Ishikawa (cell line): ENCODE measurements at regions not wholly inside any gene's neighbourhood (a gene's known extent, or its start where the extent isn't known, plus 50 kb on each side); places are given as distances from the start of the nearest gene placed in this dataset.

ENCODE experiments used
- CEBPB ChIP-seq: IDR thresholded peaks from 2 replicates; pipeline ENCODE4 v1.6.1; 2012
- CREB1 ChIP-seq: IDR thresholded peaks from 2 replicates; pipeline ENCODE4 v1.6.1; 2012; ENCODE audit warnings: low read depth
- EGR1 ChIP-seq: IDR thresholded peaks from 2 replicates; pipeline ENCODE4 v1.6.1; 2012
- EP300 ChIP-seq: IDR thresholded peaks from 2 replicates; pipeline ENCODE4 v1.6.1; 2012; ENCODE audit warnings: borderline replicate concordance
- FOXM1 ChIP-seq: IDR thresholded peaks from 2 replicates; pipeline ENCODE4 v1.6.1; 2012; ENCODE audit warnings: low read depth, borderline replicate concordance
- MAX ChIP-seq: IDR thresholded peaks from 2 replicates; pipeline ENCODE4 v1.6.1; 2012
- NFIC ChIP-seq: IDR thresholded peaks from 2 replicates; pipeline ENCODE4 v1.6.1; 2012
- RAD21 ChIP-seq: IDR thresholded peaks from 2 replicates; pipeline ENCODE4 v1.6.1; 2012; ENCODE audit warnings: low read depth
- TAF1 ChIP-seq: IDR thresholded peaks from 2 replicates; pipeline ENCODE4 v1.6.1; 2012; ENCODE audit warnings: low read depth, mild to moderate bottlenecking
- TCF12 ChIP-seq: IDR thresholded peaks from 2 replicates; pipeline ENCODE4 v1.6.1; 2012; ENCODE audit warnings: low read depth
- TEAD4 ChIP-seq: IDR thresholded peaks from 2 replicates; pipeline ENCODE4 v1.6.1; 2012
- YY1 ChIP-seq: IDR thresholded peaks from 2 replicates; pipeline ENCODE4 v1.6.1; 2012; ENCODE audit warnings: low read depth
- ZBTB7A ChIP-seq: IDR thresholded peaks from 2 replicates; pipeline ENCODE4 v1.6.1; 2012; ENCODE audit warnings: low read depth
- TF ChIP-seq, protein P1 (sequence below): IDR thresholded peaks from 2 replicates; pipeline ENCODE4 v1.6.1; 2012; ENCODE audit warnings: low read depth, mild to moderate bottlenecking
- TF ChIP-seq, protein P2 (sequence below): IDR thresholded peaks from 2 replicates; pipeline ENCODE4 v1.6.1; 2012

DNA sequence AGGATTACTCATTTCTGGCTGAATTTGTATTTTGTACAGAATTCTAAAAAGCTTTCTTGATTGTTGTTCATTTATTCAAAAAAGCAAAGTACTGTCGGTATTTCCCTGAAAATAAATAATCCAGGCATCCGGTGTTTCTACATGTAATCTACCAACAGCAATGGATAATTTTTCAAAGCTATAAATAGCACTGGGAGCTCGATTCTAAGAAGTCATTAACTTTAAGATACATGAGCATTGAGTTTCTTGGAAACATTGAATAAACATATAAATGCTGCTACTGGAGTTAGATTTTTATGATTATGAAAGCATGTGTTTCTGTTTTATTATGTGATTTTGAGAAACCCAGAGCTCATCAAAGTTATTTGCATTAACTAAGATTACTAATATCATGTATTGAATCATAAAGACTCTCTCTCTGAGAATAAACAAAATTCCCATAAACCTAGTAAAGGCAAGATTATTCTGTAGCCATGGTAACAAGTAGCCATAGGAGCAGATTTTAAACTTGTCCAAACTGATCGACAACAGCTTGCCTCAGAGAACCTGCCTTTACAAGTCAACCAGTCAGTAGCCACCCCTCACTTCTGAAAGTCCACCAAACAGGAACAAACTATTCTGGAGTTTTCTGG lies 197.0 kb downstream of the DRD1 start:
- TF ChIP-seq MAX: no peak
- TF ChIP-seq EP300: no peak
- TF ChIP-seq TEAD4: no peak
- TF ChIP-seq TCF12: no peak
- no peak for TF ChIP-seq CEBPB
- TF ChIP-seq NFIC: no peak
- TF ChIP-seq FOXM1: no peak

DNA sequence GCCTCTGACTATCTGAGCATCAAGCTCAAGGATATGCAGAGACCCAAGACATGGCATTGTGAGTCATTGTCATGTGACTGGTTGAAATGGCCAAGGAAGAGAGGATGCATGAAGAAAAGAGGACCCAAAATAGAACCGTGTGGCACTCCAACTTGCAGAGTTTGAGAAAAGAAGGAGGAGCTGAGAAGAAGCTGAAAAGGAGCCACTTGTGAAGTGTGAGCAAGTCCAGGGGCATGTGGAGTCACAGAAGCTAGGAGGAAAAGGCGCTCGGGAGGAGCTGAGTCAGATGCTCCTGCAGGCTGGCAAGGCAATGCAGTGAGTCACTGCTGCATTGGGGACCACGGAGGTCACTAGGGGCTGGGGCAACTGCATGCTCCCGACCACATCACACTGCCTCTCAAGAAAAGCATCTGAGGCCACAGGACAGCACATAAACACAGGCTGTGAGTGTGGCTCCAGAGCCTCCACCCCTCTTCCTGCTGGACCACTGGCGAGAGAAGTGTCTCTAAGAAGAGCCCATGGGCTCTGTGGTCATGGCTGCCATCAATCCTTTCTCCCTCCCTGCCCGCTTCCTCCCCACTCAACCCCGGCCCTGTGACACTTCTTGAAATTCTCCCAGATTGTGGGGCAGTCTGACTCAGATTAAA lies 197.6 kb downstream of the DRD1 start:
- TF ChIP-seq CEBPB: no peak
- no peak for TF ChIP-seq CREB1
- no peak for TF ChIP-seq EP300
- no peak for TF ChIP-seq EGR1
- no peak for TF ChIP-seq MAX
- no peak for TF ChIP-seq TAF1
- TF ChIP-seq, protein P1, sequence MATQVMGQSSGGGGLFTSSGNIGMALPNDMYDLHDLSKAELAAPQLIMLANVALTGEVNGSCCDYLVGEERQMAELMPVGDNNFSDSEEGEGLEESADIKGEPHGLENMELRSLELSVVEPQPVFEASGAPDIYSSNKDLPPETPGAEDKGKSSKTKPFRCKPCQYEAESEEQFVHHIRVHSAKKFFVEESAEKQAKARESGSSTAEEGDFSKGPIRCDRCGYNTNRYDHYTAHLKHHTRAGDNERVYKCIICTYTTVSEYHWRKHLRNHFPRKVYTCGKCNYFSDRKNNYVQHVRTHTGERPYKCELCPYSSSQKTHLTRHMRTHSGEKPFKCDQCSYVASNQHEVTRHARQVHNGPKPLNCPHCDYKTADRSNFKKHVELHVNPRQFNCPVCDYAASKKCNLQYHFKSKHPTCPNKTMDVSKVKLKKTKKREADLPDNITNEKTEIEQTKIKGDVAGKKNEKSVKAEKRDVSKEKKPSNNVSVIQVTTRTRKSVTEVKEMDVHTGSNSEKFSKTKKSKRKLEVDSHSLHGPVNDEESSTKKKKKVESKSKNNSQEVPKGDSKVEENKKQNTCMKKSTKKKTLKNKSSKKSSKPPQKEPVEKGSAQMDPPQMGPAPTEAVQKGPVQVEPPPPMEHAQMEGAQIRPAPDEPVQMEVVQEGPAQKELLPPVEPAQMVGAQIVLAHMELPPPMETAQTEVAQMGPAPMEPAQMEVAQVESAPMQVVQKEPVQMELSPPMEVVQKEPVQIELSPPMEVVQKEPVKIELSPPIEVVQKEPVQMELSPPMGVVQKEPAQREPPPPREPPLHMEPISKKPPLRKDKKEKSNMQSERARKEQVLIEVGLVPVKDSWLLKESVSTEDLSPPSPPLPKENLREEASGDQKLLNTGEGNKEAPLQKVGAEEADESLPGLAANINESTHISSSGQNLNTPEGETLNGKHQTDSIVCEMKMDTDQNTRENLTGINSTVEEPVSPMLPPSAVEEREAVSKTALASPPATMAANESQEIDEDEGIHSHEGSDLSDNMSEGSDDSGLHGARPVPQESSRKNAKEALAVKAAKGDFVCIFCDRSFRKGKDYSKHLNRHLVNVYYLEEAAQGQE: no peak
- TF ChIP-seq ZBTB7A: no peak
- no peak for TF ChIP-seq TEAD4
- TF ChIP-seq RAD21: no peak
- TF ChIP-seq TCF12: no peak

GRCh38 chr5:175243441-175243840 lies 200.5 kb downstream of the DRD1 start:
- TF ChIP-seq YY1: no peak

GRCh38 chr5:175242207-175242606 lies 201.8 kb downstream of the DRD1 start:
- TF ChIP-seq EP300 (no peak), FOXM1 (no peak), YY1 (no peak), TCF12 (no peak), CREB1 (no peak), MAX (no peak), TAF1 (no peak), CEBPB (no peak), TEAD4 (no peak), ZBTB7A (no peak), RAD21 (no peak), NFIC (no peak), EGR1 (no peak)
- TF ChIP-seq, protein P2, sequence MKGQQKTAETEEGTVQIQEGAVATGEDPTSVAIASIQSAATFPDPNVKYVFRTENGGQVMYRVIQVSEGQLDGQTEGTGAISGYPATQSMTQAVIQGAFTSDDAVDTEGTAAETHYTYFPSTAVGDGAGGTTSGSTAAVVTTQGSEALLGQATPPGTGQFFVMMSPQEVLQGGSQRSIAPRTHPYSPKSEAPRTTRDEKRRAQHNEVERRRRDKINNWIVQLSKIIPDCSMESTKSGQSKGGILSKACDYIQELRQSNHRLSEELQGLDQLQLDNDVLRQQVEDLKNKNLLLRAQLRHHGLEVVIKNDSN: no peak
- TF ChIP-seq, protein P1: no peak

DNA sequence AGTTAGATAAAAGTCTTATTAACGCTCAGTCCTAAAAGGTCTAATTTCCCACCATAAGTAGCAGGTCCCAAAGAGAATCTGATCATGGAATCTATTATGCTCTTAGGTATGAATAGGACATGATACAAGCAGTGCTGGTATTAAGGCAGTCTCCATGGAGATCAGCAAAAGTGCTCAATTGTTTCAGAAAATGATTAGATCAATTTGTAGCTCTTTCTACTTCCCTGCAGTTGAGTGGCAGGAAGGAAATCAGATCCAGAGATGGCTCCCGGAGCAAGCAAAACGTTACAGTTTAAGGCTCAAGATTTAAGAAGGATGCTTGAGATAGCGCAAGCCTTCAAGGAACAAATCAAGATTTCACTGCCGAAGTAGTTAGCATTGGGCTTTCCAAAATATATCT lies 205.7 kb downstream of the DRD1 start:
- TF ChIP-seq ZBTB7A: no peak
- TF ChIP-seq EGR1: no peak
- no peak for TF ChIP-seq TCF12
- no peak for TF ChIP-seq YY1
- TF ChIP-seq TAF1: no peak
- TF ChIP-seq NFIC: no peak
- no peak for TF ChIP-seq CREB1
- TF ChIP-seq EP300: no peak
- TF ChIP-seq, protein P2: no peak
- TF ChIP-seq MAX: no peak
- TF ChIP-seq RAD21: no peak
- TF ChIP-seq FOXM1: no peak
- TF ChIP-seq, protein P1: no peak
